Fibroblast of skin of abdomen (primary cell): ENCODE measurements at regions not wholly inside any gene's neighbourhood (a gene's known extent, or its start where the extent isn't known, plus 50 kb on each side); places are given as distances from the start of the nearest gene placed in this dataset.
"Not testable (repeated sequence)": the region's sequence is repeated elsewhere in the genome, so short reads cannot be mapped to it uniquely, and the experiment has no call there.

Experiments used
- DNase-seq: peaks from one replicate; pipeline ENCODE4 v3.0.0-alpha.2; 2013

- no peak for DNase-seq
Measured at GRCh38 chr16:52727441-52727840, 180.5 kb upstream of the TOX3 start.

DNA sequence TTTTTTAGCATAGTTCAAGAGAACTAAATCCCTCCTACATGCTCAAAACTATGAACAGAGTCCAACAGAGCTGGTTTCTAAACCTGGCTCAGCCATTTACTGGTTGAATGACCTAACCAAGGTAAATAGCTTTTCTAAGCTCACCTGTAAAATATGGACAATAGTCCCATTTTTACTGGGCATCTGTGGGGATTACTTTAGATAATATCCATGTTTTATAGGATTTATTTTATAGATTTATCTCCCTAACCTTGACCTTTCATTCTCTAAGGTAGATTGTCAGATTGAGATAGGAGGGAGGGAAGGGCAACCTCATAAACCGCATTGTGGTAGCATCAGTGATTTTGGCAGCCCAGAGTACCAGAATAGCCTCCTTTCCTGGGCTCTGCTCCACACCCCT lies 178.5 kb upstream of the TOX3 start:
- DNase-seq: no peak

GRCh38 chr16:52725043-52725442 lies 178.1 kb upstream of the TOX3 start:
- no peak for DNase-seq

GRCh38 chr16:52721331-52721730 lies 174.4 kb upstream of the TOX3 start:
- DNase-seq: no peak

DNA sequence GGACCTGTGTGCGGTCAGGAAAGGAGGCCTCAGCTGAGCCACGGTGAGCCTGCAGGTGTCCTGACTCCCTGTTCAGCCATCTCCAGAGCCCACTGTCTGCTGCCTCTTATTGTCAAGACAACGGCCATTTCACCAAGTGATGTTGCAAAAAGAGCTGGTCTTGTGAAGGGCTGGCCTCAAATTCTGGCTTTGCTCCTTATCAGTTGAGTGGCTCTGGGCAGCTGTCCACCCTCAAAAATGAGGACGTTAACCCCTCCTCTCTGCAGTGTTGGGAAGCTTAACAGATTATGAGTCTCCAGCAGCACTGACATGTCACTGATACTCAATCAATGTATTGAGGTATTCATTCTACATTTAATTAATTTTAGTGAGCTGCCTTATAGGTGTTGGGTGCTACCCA lies 171.1 kb upstream of the TOX3 start:
- no peak for DNase-seq

- DNase-seq: no peak
Measured at GRCh38 chr16:52713740-52714139, 166.8 kb upstream of the TOX3 start.

- no peak for DNase-seq
Measured at GRCh38 chr16:52709306-52709705, 162.4 kb upstream of the TOX3 start.

- no peak for DNase-seq
Measured at GRCh38 chr16:52708476-52708875, 161.5 kb upstream of the TOX3 start.

DNA sequence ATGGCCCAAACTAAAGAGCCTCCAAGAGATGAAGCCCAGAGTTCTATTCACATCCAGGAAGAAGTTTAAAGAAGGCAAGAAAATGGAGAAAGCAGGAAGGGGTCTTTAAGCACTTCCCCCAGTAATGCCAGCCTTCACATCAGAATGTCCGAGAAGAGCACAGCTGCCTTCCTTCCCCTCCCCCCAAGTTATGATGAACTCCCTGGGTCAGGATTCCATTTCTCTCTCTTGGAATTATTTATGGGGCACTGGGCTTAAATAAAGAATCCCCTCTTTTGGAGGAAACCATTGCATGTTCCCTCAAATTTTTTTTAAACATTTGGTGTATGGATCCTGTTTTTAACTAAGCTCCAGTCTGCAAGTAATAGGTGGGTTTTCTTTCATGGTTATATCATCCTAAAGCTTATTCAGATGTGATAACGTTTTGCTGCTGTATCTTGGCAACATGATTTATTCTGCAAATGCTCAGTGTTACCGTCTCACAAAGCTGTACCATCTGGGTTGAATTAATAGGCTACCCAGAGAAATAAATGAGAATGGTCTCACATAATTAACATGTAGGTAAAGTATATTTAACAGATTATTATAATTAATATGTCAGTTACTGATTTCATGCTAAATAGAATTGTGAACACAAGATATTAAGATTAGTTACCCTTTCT lies 160.9 kb upstream of the TOX3 start:
- DNase-seq: no peak

GRCh38 chr16:52705122-52705521 lies 158.2 kb upstream of the TOX3 start:
- no peak for DNase-seq

DNA sequence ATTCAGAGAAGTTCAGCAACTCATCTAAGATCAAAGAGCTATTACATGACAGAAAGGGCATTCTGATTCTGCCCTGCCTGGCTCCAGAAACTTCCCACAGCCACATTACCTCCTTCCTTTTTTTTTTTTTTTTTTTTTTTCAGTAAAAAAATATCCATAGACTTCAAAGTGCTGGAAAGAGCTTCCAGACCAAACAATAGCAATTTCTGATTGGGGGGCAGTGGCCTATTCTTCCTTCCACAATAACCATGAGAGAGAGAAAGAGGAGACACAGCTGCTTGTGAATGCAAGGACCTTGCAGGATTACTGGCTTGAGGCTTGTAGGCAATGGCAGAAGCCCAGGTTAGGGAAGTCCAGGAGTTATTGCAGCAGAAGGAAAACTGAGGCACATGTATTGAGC lies 151.0 kb upstream of the TOX3 start:
- no peak for DNase-seq

DNA sequence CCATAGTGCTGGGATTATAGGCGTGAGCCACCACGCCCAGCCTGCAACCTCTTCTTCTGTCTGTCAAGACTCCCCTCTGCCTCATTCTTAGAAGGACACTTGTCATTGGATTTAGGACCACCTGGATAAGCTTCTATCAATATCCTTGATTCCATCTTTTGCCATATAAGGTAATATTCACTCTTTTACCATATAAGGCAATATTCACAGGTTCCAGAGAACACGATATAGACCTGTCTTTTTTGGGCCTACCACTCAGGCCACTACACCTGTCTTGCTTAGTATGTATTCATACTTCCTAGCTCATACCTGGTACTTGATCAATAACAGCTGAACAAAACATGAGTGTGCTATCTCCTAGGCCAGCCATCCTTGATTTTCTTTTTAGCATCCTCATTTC lies 149.2 kb upstream of the TOX3 start:
- no peak for DNase-seq

GRCh38 chr16:52690468-52690867 lies 143.5 kb upstream of the TOX3 start:
- DNase-seq: no peak

- DNase-seq: no peak
Measured at GRCh38 chr16:52680993-52681392, 134.1 kb upstream of the TOX3 start.

GRCh38 chr16:52677501-52677900 lies 130.6 kb upstream of the TOX3 start:
- no peak for DNase-seq

GRCh38 chr16:52676959-52677358 lies 130.0 kb upstream of the TOX3 start:
- no peak for DNase-seq

GRCh38 chr16:52671590-52671989 lies 124.6 kb upstream of the TOX3 start:
- no peak for DNase-seq

GRCh38 chr16:52657924-52658323 lies 111.0 kb upstream of the TOX3 start:
- DNase-seq: no peak

DNA sequence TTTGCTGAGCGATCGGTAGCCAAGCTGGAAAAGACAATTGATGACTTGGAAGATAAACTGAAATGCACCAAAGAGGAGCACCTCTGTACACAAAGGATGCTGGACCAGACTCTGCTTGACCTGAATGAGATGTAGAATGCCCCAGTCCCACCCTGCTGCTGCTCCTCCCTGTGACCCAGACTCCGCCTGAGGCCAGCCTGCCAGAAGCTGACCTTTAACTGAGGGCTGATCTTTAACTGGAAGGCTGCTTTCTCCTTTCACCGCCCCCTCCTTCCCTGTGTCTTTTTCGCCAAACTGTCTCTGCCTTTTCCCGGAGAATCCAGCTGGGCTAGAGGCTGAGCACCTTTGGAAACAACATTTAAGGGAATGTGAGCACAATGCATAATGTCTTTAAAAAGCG lies 109.0 kb upstream of the TOX3 start:
- not testable (repeated sequence) for DNase-seq

DNA sequence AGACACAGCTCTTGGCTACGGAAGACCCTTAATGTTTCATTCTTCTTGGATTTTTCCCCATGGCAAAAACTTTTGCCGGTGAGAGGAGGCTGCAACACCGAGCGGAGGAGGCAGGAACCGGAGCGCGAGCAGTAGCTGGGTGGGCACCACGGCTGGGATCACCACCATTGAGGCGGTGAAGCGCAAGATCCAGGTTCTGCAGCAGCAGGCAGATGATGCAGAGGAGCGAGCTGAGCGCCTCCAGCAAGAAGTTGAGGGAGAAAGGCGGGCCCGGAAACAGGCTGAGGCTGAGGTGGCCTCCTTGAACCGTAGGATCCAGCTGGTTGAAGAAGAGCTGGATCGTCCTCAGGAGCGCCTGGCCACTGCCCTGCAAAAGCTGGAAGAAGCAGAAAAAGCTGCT lies 108.2 kb upstream of the TOX3 start:
- not testable (repeated sequence) for DNase-seq

- DNase-seq: no peak
Measured at GRCh38 chr16:52652033-52652432, 105.1 kb upstream of the TOX3 start.

- no peak for DNase-seq
Measured at GRCh38 chr16:52650789-52651188, 103.8 kb upstream of the TOX3 start.

- DNase-seq: no peak
Measured at GRCh38 chr16:52650318-52650717, 103.4 kb upstream of the TOX3 start.

DNA sequence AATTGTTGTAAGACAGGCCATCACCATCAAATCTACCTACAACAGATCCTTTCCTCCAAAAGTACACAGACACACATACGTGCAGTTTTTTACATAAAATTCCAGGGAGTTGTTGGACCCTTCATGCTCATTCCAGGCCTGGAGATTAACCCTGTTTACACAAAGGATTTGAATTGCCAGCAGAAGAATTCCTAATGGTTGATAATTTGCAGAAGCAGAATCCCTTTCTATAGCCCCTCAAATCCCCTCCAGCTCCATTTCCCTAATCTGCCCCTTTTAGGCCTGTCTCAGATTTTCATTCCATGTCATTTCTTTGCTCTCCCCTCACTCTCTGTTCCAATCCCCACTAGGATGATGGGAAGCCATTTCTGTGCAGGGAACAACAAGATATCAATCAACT lies 102.9 kb upstream of the TOX3 start:
- no peak for DNase-seq

DNA sequence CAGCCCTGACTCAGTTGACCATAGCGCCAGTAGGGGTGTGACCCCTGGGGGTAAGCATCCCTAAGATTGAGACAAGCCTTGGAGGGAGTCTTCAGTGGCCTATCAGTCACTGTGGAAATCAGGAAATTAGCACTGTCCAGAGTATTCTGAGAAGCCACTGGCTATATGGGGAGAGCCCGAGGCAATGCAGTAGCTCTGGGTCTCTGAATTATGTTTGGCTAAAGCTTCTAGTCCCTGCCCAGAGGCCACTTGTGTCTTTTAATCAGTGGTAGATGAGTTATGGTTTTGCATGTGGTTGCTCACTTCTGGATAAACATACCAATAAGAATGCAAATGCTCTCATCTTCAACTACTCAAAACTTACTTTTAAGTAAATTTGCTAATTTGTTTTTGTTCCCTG lies 100.6 kb upstream of the TOX3 start:
- no peak for DNase-seq
